GM12864 (cell line): ENCODE measurements at regions not wholly inside any gene's neighbourhood (a gene's known extent, or its start where the extent isn't known, plus 50 kb on each side); places are given as distances from the start of the nearest gene placed in this dataset.

Source experiments
- DNase-seq: peaks from one replicate; pipeline ENCODE4 v3.0.0-alpha.2; 2011; ENCODE audit warnings: low read depth
- H3K4me3 ChIP-seq: 2 replicates; pipeline ENCODE4 v1.5.1; 2011; ENCODE audit warnings: mild to moderate bottlenecking, low read depth, low read length, control low read depth
- TF ChIP-seq, protein P1 (sequence below): IDR thresholded peaks from 2 replicates; pipeline ENCODE4 v1.5.1; 2011; ENCODE audit warnings: low read depth, mild to moderate bottlenecking, moderate library complexity, low read length, control low read depth, inconsistent platforms; ENCODE audit errors: missing control alignments

DNA sequence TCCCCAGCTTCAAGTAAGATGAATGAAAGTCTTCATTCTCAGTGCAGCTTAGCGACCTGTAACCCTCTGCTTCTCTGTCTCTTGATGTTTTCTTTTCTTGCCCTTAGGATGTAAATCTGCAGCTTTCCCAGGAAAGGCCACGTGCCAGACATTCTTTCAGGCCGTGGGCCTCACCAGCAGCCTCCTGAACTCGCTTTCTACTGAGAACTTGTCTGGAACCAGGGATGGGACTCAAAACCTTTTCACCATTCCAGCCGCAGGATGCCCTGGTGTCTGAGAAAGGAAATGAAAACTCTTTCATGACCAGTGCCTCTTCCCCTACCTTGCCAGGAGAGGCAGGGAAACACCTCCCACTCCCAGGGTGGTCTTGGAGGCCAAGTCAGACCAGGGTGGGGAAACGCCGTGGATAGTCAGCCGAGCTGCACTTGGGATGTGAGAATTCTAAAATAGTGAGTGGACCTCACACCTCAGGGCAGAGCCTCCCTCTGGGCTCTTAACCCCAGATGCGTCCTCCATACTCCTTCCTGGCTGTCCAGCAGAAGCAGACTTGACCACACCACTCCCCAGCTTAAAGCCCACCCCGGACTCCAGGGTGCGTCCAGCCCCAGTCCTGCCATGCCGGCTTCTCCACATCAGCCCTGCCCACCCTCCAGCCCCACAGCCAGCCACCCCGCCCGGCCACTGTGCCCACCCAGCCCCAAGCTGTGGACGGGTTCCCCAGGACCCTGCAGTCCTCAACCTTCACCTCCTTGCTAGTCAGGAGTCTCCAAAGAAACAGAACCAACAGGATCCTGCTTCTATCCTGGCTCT lies 115.5 kb downstream of the TWIST2 start:
- TF ChIP-seq, protein P1, sequence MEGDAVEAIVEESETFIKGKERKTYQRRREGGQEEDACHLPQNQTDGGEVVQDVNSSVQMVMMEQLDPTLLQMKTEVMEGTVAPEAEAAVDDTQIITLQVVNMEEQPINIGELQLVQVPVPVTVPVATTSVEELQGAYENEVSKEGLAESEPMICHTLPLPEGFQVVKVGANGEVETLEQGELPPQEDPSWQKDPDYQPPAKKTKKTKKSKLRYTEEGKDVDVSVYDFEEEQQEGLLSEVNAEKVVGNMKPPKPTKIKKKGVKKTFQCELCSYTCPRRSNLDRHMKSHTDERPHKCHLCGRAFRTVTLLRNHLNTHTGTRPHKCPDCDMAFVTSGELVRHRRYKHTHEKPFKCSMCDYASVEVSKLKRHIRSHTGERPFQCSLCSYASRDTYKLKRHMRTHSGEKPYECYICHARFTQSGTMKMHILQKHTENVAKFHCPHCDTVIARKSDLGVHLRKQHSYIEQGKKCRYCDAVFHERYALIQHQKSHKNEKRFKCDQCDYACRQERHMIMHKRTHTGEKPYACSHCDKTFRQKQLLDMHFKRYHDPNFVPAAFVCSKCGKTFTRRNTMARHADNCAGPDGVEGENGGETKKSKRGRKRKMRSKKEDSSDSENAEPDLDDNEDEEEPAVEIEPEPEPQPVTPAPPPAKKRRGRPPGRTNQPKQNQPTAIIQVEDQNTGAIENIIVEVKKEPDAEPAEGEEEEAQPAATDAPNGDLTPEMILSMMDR = no peak
- DNase-seq = no peak
- no peak overlapping the region for H3K4me3 ChIP-seq

DNA sequence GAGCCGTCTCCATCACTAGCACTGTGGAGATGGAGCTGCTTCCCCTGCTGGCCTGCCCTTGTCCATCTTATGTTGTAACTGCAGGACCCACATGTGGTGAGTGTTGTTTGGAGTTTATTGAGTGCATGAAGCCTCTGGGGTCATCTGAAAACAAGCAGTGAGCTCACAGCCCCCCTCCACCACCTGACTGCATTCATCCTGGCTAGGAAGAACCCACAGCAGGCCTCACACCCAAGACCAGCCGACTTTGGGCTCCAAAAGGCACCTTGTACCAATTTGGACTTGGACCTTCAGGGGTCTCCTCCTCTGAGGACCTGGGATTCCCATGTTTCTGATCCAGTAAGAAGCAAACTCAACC lies 116.1 kb downstream of the TWIST2 start:
- no peak overlapping the region for H3K4me3 ChIP-seq
- TF ChIP-seq, protein P1 = no peak
- DNase-seq = no peak

GRCh38 chr2:238964544-238965067 lies 116.7 kb downstream of the TWIST2 start:
- TF ChIP-seq, protein P1 = no peak
- H3K4me3 ChIP-seq = no peak overlapping the region
- DNase-seq = no peak

GRCh38 chr2:238965371-238966071 lies 117.6 kb downstream of the TWIST2 start:
- no peak for DNase-seq
- H3K4me3 ChIP-seq = no peak overlapping the region
- TF ChIP-seq, protein P1 = no peak

GRCh38 chr2:238966072-238966937 lies 118.4 kb downstream of the TWIST2 start:
- no peak for DNase-seq
- TF ChIP-seq, protein P1 = no peak

GRCh38 chr2:238967031-238967977 lies 119.4 kb downstream of the TWIST2 start:
- no peak overlapping the region for H3K4me3 ChIP-seq
- TF ChIP-seq, protein P1 = no peak
- DNase-seq = no peak

More at GRCh38 chr2:238966072-238966937, 118.4 kb downstream of the TWIST2 start:
- no peak overlapping the region for H3K4me3 ChIP-seq
